Right ventricle myocardium superior (tissue), 1 donor: ENCODE measurements at regions not wholly inside any gene's neighbourhood (a gene's known extent, or its start where the extent isn't known, plus 50 kb on each side); places are given as distances from the start of the nearest gene placed in this dataset.
A peak's percentile ranks its signal among the peaks of the same experiment; 100 is the strongest.
"Not testable (repeated sequence)": the region's sequence is repeated elsewhere in the genome, so short reads cannot be mapped to it uniquely, and the experiment has no call there.

Experiments used
- ATAC-seq: fragments of 200-7000 bp; cut with Tn5 transposase; one replicate; pipeline ENCODE4 v1.9.1; 2020; ENCODE audit warnings: mild to moderate bottlenecking; ENCODE audit not compliant: poor library complexity
- DNase-seq: peaks from one replicate; pipeline ENCODE4 v3.0.0-alpha.2; 2020
- intact Hi-C: fragments of 100-400 bp; cut with DNase I; formaldehyde crosslinking; loops from one replicate; pipeline ENCODE4 v1.11.2; 2022
- donor health status: DM: no; HTN: yes; CAD: no; lungs with severe emphysema.

GRCh38 chr7:55296070-55296469, 69.1 kb upstream of the LANCL2 start:
- ATAC-seq (no peak), DNase-seq (no peak)
- intact Hi-C loops, result no loop called here

DNA sequence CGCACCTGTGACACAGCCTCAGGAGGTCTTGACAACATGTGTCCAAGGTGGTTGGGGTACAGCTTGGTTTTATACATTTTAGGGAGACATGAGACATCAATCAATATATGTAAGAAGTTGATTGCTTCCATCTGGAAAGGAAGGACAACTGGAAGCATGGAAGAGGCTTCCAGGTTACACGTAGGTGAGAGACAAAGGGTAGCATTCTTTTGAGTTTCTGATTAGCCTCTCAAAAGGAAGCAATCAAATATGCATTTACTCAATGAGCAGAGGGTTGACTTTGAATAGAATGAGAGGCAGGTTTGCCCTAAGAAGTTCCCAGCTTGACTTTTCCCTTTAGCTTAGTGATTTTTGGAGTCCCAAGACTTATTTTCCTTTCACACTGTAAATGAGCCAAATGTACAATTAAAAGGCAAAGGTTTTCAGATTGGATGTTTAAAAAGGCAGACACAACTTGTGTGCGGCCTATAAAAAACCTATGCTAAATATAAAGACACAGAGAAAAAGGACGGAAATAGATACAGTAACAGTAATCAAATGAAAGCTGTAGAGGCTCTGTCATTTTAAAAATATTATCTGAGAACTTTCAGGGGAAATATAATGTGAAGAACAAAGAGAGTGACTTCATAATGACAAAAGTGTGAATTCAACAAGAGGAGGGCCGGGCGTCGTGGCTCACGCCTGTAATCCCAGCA, 65.7 kb upstream of the LANCL2 start:
- ATAC-seq (no peak), DNase-seq (no peak)
- intact Hi-C loops, result no loop called here

GRCh38 chr7:55303220-55303619, 61.9 kb upstream of the LANCL2 start:
- DNase-seq, result no peak
- ATAC-seq, result no peak
- intact Hi-C loops, result no loop called here

- intact Hi-C loops, result no loop called here
- no peak for ATAC-seq
- no peak for DNase-seq
Observed at GRCh38 chr7:55304018-55304762, 60.9 kb upstream of the LANCL2 start.

DNA sequence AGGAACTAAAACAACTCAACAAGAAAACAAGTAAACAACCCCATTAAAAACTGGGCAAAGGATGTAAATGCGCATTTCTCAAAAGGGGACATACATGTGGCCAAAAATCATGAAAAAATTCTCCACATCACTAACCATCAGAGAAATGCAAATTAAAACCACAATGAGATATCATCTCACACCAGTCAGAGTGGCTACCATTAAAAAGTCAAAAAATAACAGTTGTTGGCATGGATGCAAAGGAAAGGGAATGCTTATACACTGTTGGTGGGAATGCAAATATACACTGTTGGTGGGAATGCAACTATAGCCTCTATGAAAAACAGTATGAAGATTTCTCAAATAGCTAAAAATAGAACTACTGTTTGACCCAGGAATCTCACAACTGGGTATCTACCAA, 60.0 kb upstream of the LANCL2 start:
- intact Hi-C loops, result no loop called here

DNA sequence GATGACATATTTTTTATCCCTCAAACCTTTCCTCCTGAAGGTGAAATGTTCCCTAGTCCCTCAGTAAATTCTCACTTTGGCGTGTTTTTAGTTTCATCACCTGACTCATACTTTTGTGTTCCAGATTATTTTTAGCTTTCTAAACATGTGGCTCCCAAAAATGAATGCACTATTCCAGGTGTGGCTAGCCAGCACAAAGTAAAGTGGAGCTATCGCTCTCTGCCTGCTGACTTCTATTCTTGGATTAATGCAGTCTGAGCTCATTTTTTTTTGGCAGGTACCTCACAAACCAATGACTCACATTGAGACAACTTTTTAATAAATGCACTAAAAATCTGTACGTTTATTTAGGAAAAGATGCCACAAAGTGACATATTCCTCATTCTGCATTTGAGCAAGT, 58.8 kb upstream of the LANCL2 start:
- ATAC-seq (peak; percentile 58), DNase-seq (no peak)
- intact Hi-C loops, result no loop called here

More for the DNA sequence above, 60.0 kb upstream of the LANCL2 start:
- ATAC-seq (no peak), DNase-seq (no peak)

DNA sequence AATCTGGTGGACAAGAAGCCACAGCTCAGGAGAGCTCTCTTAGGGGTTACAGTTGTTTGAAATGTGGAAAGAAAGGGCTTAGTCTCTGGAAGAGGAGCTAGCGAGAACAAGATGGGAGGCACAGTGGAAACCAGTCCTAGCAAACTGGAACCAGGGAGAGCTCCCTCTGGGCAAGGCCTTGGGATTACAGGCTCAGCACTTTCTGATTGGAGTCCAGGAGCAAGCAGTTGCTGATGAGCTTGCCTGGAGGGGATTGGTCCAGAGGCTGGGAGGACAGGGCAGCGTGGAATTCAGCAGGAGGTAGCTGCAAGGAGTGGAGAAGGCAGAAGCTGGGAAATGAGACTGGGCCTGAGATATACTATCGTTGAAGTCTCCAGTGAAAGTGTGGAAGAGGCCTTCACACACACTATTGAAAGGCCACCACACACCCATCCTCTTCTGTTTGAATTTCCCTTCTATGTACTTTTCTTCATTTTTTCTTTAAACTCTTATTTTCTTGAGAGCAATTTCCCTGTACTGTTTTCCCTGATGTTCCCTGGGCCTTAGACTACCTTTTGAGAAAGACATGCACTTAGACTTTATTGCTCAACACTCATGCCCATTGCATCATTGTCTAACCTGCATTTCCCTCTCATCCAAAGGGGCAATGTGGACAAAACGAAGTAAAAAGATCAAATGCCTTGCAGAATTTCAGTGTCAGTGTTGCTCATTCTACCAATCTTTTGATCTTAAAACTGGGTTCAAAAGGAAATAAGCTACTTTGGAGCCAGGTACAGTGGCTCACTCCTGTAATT, 57.8 kb upstream of the LANCL2 start:
- no peak for DNase-seq
- intact Hi-C loops, result no loop called here
- ATAC-seq, result peak; percentile 28

DNA sequence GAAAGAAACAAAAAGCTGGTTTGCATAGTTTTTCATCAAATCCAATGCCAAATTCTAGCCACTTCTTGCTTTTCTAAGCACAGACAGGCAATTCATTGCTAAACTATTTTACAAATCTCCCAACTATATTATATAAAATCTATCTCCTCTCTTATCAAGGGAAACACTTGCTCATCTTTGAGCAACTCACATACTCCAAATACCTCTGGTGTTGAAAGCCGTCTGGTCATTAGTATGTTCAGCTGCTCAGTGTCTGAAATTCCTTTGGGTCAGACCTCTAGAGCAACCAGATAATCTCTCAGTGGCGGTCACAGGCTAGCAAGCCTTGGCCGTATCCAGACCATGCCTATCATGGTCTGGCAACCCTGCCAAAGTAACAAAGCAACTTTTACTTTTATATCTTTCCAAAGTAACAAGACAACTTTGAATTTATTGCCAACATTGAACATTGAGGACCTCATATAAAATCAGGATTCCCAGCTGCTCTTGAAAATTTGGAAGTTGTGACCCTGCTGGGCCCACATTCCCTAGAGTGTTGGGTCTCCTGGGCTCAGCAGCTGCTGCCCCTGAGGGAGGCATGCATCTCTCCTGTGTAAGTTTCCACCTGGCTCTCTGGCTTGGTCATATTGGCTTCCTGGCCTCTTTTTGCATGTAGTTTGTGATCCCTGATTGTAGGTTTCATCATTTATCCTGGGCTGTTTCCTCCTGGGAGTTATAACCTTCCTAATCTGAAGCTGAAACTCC, 56.8 kb upstream of the LANCL2 start:
- intact Hi-C loops, result no loop called here
- no peak for DNase-seq
- peak; percentile 87 for ATAC-seq

DNA sequence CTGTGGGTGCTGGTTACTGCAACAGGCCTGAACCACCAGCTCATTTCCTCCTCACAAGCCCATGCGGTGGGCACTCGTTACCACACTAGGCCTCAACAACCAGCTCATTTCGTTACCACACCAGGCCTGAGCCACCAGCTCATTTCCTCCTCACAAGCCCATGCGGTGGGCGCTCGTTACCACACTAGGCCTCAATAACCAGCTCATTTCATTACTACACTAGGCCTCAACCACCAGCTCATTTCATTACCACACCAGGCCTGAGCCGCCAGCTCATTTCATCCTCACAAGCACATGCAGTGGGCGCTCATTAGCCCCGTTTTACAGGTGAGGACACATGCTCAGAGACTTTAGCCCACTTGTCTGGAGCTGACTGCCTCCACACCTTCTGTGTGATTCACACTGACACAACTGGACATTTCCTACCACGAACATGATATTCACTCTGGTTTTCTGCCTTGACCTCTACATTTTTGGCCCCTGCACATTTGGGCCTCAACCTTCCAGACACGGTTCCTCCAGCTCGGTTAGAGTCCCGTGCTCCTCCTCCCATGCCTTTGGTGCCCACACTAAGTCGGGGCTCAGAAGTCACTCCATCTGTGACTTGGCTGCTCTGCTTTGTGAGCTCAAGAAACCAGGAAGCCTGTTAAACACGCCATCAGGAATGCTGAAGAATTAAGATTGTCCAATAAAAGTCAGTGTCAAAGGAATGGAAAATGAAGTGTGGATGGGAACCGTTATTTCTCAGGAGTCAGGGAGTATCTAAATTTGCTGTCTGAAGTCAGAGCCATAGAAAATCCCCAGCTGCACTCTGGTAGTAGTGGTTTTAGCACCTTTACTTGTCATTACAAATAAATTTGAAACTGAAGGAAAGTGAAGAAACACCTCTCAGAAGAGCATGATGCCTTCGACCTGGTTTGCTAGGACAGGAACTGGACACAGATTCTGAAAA, 55.8 kb upstream of the LANCL2 start:
- DNase-seq (peak; percentile 43), ATAC-seq (no peak)
- intact Hi-C loops, result no loop called here

DNA sequence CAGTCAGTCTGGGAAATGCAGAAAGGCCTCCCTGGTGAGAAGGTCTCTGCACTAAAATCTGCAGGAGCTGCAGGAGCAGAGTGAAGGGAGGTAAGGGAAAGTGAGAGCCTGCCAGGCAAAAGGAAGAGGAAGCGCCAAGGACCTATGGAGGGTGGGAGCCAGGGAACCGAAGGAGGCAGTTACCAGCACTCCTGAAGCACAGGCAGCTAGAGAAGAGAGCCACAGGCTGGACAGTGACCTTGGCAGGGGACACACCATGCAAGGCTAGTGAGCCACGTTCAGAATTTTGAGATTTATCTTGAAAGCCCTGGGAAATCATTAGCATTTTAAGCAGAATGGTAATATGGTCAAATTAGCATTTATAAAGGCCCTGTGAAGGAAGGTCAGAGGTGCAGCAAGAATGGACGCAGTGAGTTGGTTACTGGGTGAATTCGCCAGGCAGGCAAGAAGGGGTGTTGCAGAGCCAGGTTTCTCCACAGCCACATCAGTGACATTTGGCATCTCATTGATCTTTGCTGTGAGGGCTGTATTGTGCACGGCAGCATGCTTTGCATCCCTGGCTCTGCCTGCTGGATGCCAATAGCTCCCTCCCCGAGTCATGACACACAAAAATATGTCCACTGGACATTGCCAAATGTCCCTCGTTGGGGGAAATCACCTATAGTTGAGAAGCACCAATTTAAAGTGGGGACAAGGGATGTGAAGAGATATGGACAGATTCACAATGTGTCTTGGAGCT, 54.7 kb upstream of the LANCL2 start:
- no peak for ATAC-seq
- intact Hi-C loops, result no loop called here
- DNase-seq, result no peak

DNA sequence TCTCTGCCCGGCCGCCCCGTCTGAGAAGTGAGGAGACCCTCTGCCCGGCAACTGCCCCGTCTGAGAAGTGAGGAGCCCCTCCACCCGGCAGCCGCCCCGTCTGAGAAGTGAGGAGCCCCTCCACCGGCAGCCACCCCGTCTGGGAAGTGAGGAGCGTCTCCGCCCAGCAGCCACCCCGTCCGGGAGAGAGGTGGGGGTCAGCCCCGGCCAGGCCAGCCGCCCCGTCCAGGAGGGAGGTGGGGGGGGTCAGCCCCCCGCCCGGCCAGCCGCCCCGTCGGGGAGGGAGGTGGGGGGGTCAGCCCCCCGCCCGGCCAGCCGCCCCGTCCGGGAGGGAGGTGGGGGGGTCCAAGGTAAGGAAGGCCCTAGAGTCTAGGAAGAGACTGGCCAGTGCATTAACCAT, 53.2 kb upstream of the LANCL2 start:
- intact Hi-C loops, DNase-seq, ATAC-seq: not testable (repeated sequence)

DNA sequence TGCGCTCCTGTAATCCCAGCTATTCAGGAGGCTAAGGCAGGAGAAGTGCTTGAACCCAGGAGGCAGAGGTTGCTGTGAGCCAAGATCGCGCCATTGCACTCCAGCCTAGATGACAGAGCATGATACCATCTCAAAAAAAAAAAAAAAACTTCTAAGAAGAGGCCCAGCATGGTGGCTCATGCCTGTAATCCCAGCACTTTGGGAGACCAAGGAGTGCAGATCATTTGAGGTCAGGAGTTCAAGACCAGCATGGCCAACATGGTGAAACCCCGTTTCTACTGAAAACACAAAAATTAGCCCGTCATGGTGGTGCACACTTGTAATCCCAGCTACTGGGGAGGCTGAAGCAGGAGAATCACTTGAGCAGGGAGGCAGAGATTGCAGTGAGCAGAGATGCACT, 51.5 kb upstream of the LANCL2 start:
- intact Hi-C loops, DNase-seq, ATAC-seq: not testable (repeated sequence)

GRCh38 chr7:55314967-55315366, 50.2 kb upstream of the LANCL2 start:
- DNase-seq, result no peak
- ATAC-seq, result no peak

More at GRCh38 chr7:55314967-55315366, 50.2 kb upstream of the LANCL2 start:
- intact Hi-C loops, result no loop called here
